GM21529 (cell line): ENCODE measurements at regions not wholly inside any gene's neighbourhood (a gene's known extent, or its start where the extent isn't known, plus 50 kb on each side); places are given as distances from the start of the nearest gene placed in this dataset.
A peak's percentile ranks its signal among the peaks of the same experiment; 100 is the strongest.

Experiments used
- ATAC-seq: cut with Tn5 transposase; IDR thresholded peaks from one replicate; pipeline ENCODE4 v1.9.1; 2021; ENCODE audit not compliant: unreplicated experiment

GRCh38 chr6:125489579-125490285 lies 188.0 kb upstream of the HDDC2 start:
- no peak for ATAC-seq

DNA sequence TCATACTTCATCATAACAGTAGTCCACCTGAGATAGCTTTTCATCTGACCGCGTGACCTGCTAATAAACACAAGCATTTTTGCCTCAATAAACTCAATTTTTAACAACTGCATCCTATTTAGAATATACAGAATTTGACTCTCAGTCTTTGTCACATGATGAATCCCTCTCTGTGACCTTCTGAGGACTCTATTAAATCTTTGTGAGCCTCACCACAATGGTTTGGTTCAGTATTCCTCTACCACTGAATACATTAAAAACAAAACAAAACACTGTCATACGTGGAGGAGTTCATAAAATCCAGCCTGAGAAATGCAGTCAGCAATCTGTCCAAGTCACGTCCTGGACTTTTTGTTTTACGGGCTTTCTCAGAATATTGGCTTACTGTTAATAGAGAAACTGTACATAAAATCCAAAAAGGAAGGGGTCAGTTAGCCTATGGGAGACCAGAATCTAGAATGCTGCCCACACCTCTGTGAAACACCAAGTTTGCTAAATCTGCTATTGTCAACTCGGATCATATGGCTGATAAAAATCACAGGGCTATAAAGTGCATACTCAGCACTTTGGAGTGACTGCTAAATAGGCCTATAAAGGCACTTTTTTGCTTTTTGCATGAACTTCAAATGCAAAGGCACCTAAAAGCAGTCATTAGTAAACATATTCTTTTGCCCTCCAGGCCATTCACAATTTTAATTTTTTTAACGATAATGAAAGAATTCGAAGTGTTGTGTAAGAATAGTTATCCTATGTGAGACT lies 190.3 kb upstream of the HDDC2 start:
- no peak for ATAC-seq

GRCh38 chr6:125498606-125499005 lies 196.8 kb upstream of the HDDC2 start:
- no peak for ATAC-seq

DNA sequence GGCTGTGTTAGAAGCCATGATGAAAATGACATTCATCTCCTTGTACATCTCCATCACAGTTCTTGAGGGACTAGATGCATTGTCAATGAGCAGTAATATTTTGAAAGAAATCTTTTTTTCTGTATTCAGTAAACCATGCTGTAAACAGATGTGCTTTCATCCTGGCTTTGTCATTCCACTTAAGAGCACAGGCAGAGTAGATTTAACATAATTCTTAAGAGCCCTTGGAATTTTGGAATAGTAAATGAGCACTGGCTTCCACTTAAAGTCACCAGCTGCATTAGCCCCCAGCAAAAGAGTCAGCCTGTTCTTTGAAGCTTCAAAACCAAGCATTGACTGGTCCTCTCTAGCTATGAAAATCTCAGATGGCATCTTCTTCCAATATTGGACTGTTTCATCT lies 197.8 kb upstream of the HDDC2 start:
- ATAC-seq, result no peak

- no peak for ATAC-seq
Measured at GRCh38 chr6:125503181-125503580, 201.4 kb upstream of the HDDC2 start.

GRCh38 chr6:125507987-125508655 lies 206.4 kb upstream of the HDDC2 start:
- no peak for ATAC-seq

- no peak for ATAC-seq
Measured at GRCh38 chr6:125508793-125509192, 207.0 kb upstream of the HDDC2 start.

- no peak for ATAC-seq
Measured at GRCh38 chr6:125509477-125509876, 207.7 kb upstream of the HDDC2 start.

DNA sequence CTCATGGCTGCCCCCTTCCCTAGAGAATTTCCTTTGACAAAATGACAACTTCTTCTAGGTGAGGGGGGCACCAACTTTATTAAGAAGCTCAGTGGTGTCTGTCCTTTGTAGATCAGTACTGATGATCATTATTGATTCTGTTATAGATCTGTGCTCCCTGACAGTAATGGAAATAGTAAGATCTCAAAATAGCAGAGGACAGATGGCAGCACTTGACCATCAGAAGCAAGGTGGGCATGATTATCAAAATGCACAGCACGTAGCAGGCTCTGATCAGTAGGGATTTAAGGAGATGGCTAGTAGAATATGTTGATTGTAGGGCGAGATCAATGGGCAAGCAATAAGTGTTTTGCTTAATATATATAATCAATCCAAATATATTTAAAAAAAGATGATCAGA lies 208.6 kb upstream of the HDDC2 start:
- ATAC-seq, result no peak

GRCh38 chr6:125511809-125512396 lies 210.1 kb upstream of the HDDC2 start:
- ATAC-seq, result no peak

- ATAC-seq, result peak; percentile 80
Measured at GRCh38 chr6:125512621-125513020, 210.9 kb upstream of the HDDC2 start.

- ATAC-seq, result no peak
Measured at GRCh38 chr6:125513978-125514377, 212.2 kb upstream of the HDDC2 start.

DNA sequence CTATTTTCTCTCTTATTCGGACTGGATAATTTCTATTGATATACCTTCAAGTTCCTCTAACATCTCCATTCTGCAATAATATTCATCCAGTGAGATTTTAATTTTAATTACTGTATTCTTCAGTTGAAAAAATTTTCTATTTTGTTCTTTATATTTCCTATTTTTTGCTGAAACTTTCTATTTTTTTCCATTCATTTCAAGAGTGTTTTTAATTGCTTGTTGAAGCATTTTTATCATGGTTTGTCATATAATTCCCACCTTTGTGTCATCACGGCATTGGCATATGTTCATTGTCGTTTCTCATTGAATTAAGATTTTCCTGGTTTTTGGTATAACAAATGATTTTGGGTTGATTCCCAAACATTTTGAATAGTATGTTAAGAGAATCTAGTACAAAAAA lies 214.9 kb upstream of the HDDC2 start:
- no peak for ATAC-seq

GRCh38 chr6:125519367-125519766 lies 217.6 kb upstream of the HDDC2 start:
- no peak for ATAC-seq

DNA sequence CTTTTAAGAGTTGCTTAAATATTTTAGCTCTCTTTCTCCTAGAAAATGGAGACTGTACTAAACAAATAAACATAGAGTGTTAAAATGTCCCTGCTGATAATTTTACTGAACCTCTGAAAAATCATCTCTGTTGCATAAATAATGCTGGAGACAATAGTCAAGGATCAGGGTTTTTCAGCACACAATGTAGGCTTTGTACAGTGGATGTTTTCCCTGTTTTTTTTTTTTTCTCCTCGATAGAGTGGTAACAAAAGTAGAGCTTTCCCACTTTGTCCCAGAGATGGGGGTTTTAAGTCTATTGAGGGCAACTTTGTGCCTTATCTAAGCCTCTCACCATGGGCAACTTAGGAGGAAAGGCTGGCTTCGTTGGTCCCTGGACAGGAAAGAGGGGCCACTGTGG lies 222.6 kb upstream of the HDDC2 start:
- ATAC-seq, result no peak

GRCh38 chr6:125526007-125526720 lies 223.3 kb upstream of the HEY2 start:
- no peak for ATAC-seq

- ATAC-seq, result no peak
Measured at GRCh38 chr6:125528621-125529041, 220.8 kb upstream of the HEY2 start.

GRCh38 chr6:125529061-125529460 lies 220.4 kb upstream of the HEY2 start:
- no peak for ATAC-seq

GRCh38 chr6:125533710-125534397 lies 215.6 kb upstream of the HEY2 start:
- ATAC-seq, result no peak
